ENCODE measurements at regions not wholly inside any gene's neighbourhood (a gene's known extent, or its start where the extent isn't known, plus 50 kb on each side); places are given as distances from the start of the nearest gene placed in this dataset.
"Not testable (repeated sequence)": the region's sequence is repeated elsewhere in the genome, so short reads cannot be mapped to it uniquely, and the experiment has no call there.

DNA sequence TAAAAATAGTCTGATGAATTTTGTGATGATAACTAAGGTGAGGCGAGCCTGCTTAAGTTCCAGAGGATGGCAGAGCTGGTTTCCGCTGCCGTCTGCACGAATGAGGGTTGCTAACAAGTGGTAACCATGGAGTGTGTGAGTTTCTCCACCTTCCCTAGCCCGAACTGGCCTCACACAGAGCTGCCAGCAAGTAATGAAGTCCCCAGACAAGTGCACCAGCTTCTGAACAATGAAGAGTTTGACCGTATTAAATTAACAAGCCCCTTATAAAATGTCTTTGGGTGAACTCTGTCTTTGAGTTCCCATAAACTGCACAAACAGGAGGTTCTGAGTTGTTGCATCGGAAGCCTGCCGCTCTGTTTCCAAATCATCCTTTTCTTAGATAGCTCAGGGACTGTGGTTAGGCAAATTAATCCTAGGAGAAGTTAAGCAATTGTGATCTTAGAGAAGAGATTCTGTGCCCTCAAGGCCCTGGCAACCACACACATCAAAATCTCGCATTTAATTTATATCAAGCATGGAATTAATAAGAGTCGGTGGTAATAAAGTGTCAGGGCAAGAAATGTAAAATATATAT is 274.1 kb upstream of the DAAM1 start:
- H3K27me3 Mint-ChIP-seq: no peaks in the 10 kb centered on the region
- no peak overlapping the region for H3K4me3 Mint-ChIP-seq
- no peak for DNase-seq

DNA sequence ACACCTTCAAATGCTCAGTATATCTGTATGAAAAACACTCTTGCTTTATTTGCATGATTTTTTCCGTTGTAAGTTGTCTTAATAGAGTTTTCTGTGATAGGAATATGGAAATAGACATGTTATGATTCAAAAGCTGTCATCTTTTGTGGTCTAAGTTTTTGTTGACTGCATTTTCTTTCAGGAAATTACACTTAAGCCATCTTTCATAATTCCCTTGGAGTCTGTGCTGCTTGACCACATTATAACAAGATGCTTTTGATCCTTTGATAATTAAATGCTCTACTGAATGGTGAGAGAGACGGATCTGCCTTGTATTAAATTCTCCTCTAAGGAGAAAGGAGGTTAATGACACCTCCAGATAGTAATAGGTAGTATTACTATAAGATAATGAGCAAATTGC is 272.8 kb upstream of the DAAM1 start:
- Mint-ChIP-seq H3K27ac (no peak overlapping the region), H3K9me3 (no peaks in the 10 kb centered on the region), H3K4me3 (no peak overlapping the region), H3K4me1 (no peaks in the 10 kb centered on the region), H3K27me3 (no peaks in the 10 kb centered on the region)
- no peak for DNase-seq
- no peak for ATAC-seq

More for the DNA sequence above, 274.1 kb upstream of the DAAM1 start:
- Mint-ChIP-seq H3K27ac (no peak overlapping the region), H3K4me1 (no peaks in the 10 kb centered on the region), H3K9me3 (no peaks in the 10 kb centered on the region)
- no peak for ATAC-seq

DNA sequence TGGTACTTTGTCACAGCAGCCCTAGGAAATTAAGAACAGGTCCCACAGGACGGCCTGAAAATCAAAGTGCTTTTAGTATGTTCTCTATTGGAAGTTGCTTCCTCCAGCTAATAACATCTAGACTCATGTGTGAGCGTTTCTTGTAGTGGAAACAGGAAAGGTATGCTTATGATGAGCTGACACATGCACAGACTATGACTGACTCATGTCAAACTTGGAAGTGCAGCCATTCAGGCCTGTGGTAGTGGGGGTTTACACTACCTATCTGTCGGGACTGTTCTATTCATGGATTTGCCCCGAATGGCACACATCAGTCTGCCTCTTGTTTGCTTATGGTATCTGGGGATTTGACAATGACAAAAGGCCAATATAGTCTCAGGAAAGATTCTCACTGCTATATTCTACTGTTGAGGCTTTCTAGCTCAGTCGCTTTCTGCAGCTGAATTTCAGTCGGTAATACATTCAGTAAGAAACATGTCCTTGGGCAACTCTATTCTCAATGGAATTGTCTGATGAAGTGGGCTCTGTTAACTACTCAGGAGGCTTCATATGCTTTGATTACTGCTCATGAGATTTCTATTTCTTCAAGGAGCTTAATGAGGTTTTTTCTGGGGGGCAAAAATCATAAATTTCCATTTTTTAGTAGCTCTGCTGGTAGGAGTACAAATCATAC is 270.3 kb upstream of the DAAM1 start:
- no peaks in the 10 kb centered on the region for H3K9me3 Mint-ChIP-seq
- peaks cover 18% of the 10 kb centered on the region for H3K27me3 Mint-ChIP-seq
- H3K4me3 Mint-ChIP-seq: no peak overlapping the region
- DNase-seq: no peak
- no peak overlapping the region for H3K27ac Mint-ChIP-seq
- no peaks in the 10 kb centered on the region for H3K4me1 Mint-ChIP-seq
- ATAC-seq: no peak

DNA sequence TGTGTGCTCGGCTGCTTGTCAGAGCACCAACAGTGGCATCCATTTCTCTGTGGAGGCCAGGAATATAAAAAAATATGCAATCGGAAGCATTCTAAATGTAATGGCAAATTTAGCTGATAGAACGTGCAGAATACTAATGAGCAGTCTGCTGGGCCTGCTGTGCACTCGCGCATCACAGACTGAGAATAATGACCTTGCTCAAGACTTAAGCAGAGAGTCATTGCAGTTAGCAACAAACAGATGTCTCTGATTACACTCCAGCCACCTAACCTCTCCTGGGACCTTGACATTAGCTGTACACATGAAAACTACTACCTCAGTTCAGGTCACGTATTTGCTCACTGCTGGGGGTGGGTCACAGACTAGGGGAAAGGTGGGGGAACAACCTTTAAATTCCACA is 269.2 kb upstream of the DAAM1 start:
- Mint-ChIP-seq H3K4me3 (no peak overlapping the region), H3K9me3 (no peaks in the 10 kb centered on the region), H3K4me1 (no peaks in the 10 kb centered on the region), H3K27ac (no peak overlapping the region), H3K27me3 (peaks cover 18% of the 10 kb centered on the region)
- DNase-seq (no peak), ATAC-seq (no peak)

DNA sequence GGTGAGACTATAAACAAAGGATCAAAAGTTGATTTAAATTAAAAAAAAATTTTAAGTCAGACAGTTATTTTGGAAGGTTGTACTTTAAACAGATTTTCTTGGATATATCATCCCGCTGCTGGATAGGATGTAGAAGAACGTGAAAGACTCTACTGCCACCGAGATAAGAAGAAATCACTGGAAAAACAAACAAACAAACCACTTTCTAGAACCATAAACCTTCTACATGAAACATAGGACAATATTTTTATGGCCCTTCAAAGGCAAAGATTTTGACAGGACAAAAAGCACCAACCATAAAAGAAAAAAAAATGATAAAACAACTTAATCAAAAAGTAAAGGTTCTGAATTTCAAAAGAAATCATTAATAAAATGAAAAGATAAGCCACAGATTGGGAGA is 268.2 kb upstream of the DAAM1 start:
- H3K27me3 Mint-ChIP-seq: peaks cover 27% of the 10 kb centered on the region
- H3K27ac Mint-ChIP-seq: no peak overlapping the region
- DNase-seq (no peak), ATAC-seq (no peak)
- H3K4me3 Mint-ChIP-seq: no peak overlapping the region
- H3K4me1 Mint-ChIP-seq: no peaks in the 10 kb centered on the region
- H3K9me3 Mint-ChIP-seq: peaks cover 0 to 9% of the 10 kb centered on the region in 2 donors

DNA sequence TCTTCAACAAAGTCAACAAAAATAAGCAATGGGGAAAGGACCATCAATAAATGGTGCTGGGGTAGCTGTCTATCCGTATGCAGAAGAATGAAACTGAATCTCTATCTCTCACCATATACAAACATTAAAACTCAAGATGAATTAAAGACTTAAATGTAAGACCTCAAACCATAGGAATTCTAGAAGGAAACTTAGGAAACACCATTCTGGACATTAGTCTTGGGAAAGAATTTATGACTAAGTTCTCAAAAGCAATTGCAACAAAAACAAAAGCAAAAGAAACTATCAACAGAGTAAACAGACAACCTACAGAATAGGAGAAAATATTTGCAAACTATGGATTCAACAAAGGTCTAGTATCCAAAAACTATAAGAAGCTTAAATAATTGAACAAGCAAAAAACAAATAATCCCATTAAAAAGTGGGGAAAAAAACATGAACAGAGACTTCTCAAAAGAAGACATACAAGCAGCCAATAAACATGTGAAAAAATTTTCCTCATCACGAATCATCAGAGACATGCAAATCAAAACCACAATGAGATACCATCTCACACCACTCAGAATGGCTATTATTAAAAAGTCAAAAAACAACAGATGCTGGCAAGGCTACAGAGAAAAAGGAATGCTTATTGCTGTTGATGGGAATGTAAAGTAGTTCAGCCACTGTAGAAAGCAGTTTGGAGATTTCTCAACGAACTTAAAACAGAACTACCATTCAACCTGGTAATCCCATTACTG is 266.1 kb upstream of the DAAM1 start:
- not testable (repeated sequence) for H3K27ac Mint-ChIP-seq, DNase-seq, H3K9me3 Mint-ChIP-seq, ATAC-seq, H3K4me1 Mint-ChIP-seq, H3K4me3 Mint-ChIP-seq
- peaks cover 33% of the 10 kb centered on the region for H3K27me3 Mint-ChIP-seq

DNA sequence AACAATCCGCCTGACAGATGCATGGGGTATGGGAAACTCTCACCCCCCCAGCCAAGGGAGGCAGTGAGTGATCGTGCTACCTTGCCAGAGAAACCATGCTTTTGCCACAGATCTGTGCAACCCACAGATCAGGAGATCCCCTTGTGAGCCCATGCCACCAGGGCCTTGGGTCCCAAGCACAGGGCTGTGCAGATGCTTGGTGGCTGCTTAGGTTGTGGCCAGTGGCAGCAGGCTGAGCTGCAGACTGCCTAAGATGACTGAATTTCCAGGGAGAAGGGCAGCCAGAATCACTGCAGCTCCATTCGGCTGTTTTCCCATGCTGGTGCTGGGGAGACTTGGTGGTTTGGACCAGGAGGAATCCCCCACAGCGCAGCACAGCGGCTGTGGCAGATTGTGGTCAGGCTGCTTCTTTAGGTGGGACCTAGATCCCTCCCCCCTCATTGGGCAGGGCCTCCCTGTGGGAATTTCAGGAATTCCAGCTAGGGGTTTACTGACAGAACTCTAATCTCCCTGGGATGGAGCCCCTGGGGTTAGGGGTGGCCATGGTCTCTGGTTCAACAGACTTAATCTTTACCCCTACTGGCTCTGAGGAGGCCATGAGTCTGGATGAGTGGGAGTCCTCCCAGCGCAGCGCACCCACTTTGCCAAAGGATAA is 264.6 kb upstream of the DAAM1 start:
- DNase-seq (no peak), ATAC-seq (no peak)
- Mint-ChIP-seq H3K9me3 (peaks cover 0 to 9% of the 10 kb centered on the region in 2 donors), H3K27ac (no peak overlapping the region), H3K27me3 (peaks cover 33% of the 10 kb centered on the region), H3K4me1 (no peaks in the 10 kb centered on the region), H3K4me3 (no peak overlapping the region)

DNA sequence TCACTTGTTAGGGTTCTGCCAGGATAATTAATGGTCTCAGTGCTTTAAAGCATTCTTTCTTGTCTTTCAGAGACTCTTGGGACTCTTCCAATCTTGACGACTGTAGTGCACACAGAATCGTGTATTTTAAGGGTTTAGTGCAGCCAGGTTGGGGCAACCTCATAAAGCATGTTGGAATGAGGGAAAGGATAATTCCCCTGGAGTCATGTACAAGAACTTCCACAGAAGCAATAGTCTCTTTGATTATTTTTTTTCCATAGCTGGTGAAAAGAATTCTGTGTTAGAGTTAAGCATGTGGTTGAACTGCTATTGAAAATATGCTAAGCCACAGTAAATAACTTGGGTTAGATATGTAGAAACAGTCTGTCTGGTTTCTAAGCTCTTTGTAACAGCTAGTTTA is 246.8 kb upstream of the DAAM1 start:
- Mint-ChIP-seq H3K4me3 (no peak overlapping the region), H3K9me3 (peaks cover 3 to 11% of the 10 kb centered on the region in 2 donors), H3K27ac (no peak overlapping the region), H3K4me1 (no peaks in the 10 kb centered on the region), H3K27me3 (peaks cover 18% of the 10 kb centered on the region)
- no peak for ATAC-seq
- DNase-seq: no peak

DNA sequence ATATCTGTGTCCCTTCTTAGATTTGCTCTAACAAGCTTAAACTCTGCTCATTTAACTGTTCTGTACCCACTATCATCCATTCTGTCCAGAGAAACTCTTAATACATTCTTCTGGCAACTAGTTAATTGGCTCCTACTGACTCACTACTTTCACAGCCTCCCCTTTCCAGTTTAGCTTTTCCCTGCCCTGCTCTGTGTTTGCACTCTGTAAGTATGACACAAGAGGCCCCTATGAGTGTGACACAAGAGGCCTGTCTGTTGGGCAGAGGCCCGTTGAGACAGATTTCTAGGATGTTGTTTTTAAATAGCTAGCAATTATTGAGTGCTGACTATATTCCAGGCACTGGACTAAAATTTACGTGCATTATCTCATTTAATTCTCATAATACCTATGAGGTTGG is 246.0 kb upstream of the DAAM1 start:
- H3K4me1 Mint-ChIP-seq: no peaks in the 10 kb centered on the region
- no peak for ATAC-seq
- no peak overlapping the region for H3K27ac Mint-ChIP-seq
- peaks cover 0 to 8% of the 10 kb centered on the region in 2 donors for H3K9me3 Mint-ChIP-seq
- DNase-seq: no peak
- no peak overlapping the region for H3K4me3 Mint-ChIP-seq
- H3K27me3 Mint-ChIP-seq: peaks cover 20% of the 10 kb centered on the region

DNA sequence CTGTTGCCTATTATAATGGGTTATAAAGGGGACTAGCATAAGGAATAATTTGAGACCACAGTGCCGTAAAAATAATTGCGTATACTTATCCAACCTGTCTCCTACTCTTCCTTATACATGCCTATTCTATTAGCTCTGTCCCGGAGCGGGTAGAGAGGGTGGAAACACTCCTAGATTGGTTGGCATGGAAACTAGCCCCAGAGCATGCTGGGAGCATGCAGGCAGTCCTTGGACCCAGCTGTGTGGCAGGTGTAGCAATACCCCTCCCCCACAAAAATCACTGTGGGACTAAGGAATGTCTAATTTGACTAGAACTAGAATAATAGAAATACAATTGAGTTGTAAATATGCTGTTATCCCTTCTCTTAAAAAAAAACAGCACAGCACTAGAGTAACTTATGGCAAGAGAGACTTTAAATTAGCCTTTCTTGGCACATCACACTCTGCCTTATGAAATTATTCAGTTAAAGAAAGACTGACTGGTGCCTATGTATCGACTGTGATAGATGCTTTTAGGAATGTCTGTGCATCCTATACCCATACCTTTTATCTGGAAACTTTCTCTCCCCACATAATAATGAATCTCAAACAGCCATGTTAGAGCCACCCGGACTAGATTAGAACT is 244.0 kb upstream of the DAAM1 start:
- H3K9me3 Mint-ChIP-seq: no peaks in the 10 kb centered on the region
- H3K27me3 Mint-ChIP-seq: peaks cover 18% of the 10 kb centered on the region
- ATAC-seq (no peak), DNase-seq (no peak)
- H3K27ac Mint-ChIP-seq: no peak overlapping the region
- H3K4me1 Mint-ChIP-seq: no peaks in the 10 kb centered on the region
- no peak overlapping the region for H3K4me3 Mint-ChIP-seq

DNA sequence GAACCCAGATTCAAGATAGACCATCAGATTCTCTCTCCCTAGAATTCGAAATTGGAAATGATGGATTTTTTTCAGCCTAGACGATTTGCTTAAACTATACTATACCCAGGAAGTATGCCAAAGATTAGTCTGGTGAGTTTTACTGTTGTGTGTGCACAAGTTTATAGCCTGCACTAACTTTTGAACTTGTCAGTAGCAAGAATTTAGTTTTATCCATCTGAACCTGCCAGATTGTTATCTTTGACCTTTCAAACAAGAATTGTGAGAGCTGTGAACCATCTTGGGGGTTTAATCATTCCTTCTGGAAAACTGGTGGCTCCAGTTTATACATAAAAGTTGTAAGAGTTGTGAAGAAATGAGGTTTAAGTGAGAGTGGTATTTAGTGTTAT is 243.5 kb upstream of the DAAM1 start:
- ATAC-seq: no peak
- no peak for DNase-seq
- H3K4me1 Mint-ChIP-seq: no peaks in the 10 kb centered on the region
- no peaks in the 10 kb centered on the region for H3K9me3 Mint-ChIP-seq
- peaks cover 13% of the 10 kb centered on the region for H3K27me3 Mint-ChIP-seq
- no peak overlapping the region for H3K27ac Mint-ChIP-seq
- no peak overlapping the region for H3K4me3 Mint-ChIP-seq

DNA sequence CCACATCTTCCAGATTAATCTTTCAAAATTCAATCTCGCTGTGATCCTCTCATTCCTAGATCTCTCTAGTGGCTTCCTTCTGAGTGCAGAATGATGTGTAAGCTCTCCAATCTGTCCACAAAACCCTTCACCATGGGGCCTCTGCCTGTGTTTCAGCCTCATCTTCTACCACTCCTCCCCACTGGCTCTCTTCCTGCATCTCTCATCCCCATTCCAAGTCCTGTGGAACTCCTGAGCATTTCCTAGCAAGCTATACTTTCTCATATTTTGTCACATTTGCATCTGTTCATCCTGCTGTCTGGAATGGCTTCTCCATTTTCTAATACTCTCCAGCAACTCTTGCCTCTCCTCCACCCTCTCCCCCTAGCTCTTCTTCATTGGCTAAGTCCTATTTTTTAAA is 242.0 kb upstream of the DAAM1 start:
- ATAC-seq (no peak), DNase-seq (no peak)
- Mint-ChIP-seq H3K4me3 (no peak overlapping the region), H3K9me3 (no peaks in the 10 kb centered on the region), H3K27me3 (peaks cover 11% of the 10 kb centered on the region), H3K4me1 (no peaks in the 10 kb centered on the region), H3K27ac (no peak overlapping the region)

DNA sequence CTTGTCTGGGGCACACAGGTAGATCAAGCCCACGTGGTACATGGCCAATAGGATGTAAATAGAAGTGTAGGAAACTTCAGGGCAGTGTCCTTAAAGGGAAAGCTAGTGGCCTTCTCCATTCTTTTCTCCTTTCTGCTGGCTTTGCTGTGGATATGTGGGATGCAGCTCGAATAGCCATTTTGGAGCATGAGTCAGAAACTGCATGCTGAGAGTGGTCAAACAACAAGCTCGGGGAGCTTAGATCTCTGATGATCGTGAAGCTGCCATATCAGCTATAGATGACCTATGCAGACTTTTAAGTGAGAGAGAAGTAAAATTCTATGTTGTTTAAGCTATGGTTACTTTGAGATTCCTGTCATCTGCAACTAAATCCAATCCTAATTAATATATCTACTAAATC is 241.3 kb upstream of the DAAM1 start:
- Mint-ChIP-seq H3K4me3 (no peak overlapping the region), H3K27me3 (peaks cover 11% of the 10 kb centered on the region), H3K9me3 (no peaks in the 10 kb centered on the region), H3K27ac (no peak overlapping the region), H3K4me1 (no peaks in the 10 kb centered on the region)
- DNase-seq (no peak), ATAC-seq (no peak)

DNA sequence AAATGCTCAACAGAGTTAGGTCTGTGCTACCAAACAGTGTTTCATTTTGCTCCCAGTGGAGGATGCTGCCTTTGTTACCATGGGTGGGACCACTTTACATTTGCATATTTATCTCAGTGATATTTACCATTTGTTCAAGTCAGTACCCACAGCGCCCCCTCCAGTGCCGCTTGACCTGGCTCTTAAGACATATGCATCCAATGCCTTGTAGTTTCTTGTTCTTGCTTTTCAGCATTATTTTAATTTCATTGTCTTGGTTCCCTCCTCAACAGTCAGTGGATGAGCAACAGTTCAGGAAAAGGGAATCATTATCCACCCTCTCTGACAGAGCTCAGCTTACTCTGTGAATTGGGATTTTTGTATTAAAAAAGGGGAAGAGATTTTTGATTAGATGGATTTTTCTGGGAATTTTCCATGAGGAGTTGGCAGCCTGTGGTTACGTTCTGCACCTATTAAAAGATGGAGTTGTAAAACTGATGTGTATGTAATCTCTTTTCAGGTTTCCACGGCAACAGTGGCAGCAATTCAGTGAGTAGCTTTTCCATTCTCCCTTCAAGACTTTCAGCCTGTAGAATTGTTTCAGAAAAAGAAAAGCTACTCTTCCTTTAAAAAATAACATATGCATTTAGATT is 240.5 kb upstream of the DAAM1 start:
- DNase-seq: no peak
- no peak overlapping the region for H3K27ac Mint-ChIP-seq
- no peaks in the 10 kb centered on the region for H3K4me1 Mint-ChIP-seq
- peaks cover 11% of the 10 kb centered on the region for H3K27me3 Mint-ChIP-seq
- H3K4me3 Mint-ChIP-seq: no peak overlapping the region
- ATAC-seq: no peak
- H3K9me3 Mint-ChIP-seq: no peaks in the 10 kb centered on the region

DNA sequence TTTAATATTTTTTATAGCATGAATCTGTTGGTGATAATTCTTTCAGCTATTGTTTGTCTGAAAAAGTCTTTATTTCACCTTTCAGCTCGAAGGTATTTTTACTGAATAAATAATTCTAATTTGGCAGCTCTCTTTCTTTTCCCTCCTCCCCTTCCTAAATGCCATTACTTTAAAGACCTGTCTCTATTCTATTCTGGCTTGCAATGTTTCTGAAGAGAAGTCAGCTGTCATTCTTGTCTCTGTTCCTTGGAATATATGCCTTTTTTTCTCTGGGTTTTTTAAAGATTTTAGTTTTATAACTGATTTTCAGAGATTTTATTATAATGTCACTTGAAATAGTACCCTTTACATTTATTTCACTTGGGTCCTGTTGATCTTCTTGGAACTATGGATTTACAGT is 237.9 kb upstream of the DAAM1 start:
- no peak overlapping the region for H3K27ac Mint-ChIP-seq
- no peaks in the 10 kb centered on the region for H3K9me3 Mint-ChIP-seq
- peaks cover 22% of the 10 kb centered on the region for H3K27me3 Mint-ChIP-seq
- no peak for DNase-seq
- no peak for ATAC-seq
- no peak overlapping the region for H3K4me3 Mint-ChIP-seq
- peaks cover under 1% of the 10 kb centered on the region for H3K4me1 Mint-ChIP-seq
